SK-N-SH treated with all-trans-retinoic acid at 6 μM for 48 hours (cell line): ENCODE measurements at regions not wholly inside any gene's neighbourhood (a gene's known extent, or its start where the extent isn't known, plus 50 kb on each side); places are given as distances from the start of the nearest gene placed in this dataset.
"Not testable (repeated sequence)": the region's sequence is repeated elsewhere in the genome, so short reads cannot be mapped to it uniquely, and the experiment has no call there.

Source experiments
- ATAC-seq: fragments of 200-7000 bp; cut with Tn5 transposase; 3 replicates; pipeline ENCODE4 v1.9.1; 2020; ENCODE audit warnings: mild to moderate bottlenecking, moderate library complexity
- ARNTL ChIP-seq: fragments of 450-650 bp; formaldehyde crosslinking; IDR thresholded peaks from 2 replicates; pipeline ENCODE4 v1.5.0; 2020; ENCODE audit warnings: low read depth, mild to moderate bottlenecking, moderate library complexity, borderline replicate concordance
- CSDC2 ChIP-seq: fragments of 250-450 bp; sonication (Bioruptor Pico); IDR thresholded peaks from 2 replicates; pipeline ENCODE4 v1.5.0; 2020; ENCODE audit warnings: mild to moderate bottlenecking, moderate library complexity
- GLIS3 ChIP-seq: fragments of 250-450 bp; sonication (Bioruptor Pico); IDR thresholded peaks from 2 replicates; pipeline ENCODE4 v1.5.0; 2020; ENCODE audit warnings: mild to moderate bottlenecking, moderate library complexity
- PPARA ChIP-seq: fragments of 250-450 bp; sonication (Bioruptor Pico); IDR thresholded peaks from 2 replicates; pipeline ENCODE4 v1.5.0; 2020; ENCODE audit warnings: mild to moderate bottlenecking, borderline replicate concordance
- SNAI2 ChIP-seq: fragments of 250-450 bp; sonication (Bioruptor Pico); IDR thresholded peaks from 2 replicates; pipeline ENCODE4 v1.5.0; 2020; ENCODE audit warnings: mild to moderate bottlenecking, moderate library complexity
- TCF4 ChIP-seq: fragments of 250-450 bp; sonication (Bioruptor Pico); IDR thresholded peaks from 2 replicates; pipeline ENCODE4 v1.8.0; 2021; ENCODE audit warnings: mild to moderate bottlenecking, moderate library complexity, borderline replicate concordance
- TOX ChIP-seq: fragments of 250-450 bp; sonication (Bioruptor Pico); IDR thresholded peaks from 2 replicates; pipeline ENCODE4 v1.8.0; 2021; ENCODE audit warnings: mild to moderate bottlenecking, moderate library complexity, borderline replicate concordance
- ZC3H10 ChIP-seq: fragments of 250-450 bp; sonication (Bioruptor Pico); IDR thresholded peaks from 2 replicates; pipeline ENCODE4 v1.5.1; 2021; ENCODE audit warnings: mild to moderate bottlenecking, moderate library complexity
- ZFP3 ChIP-seq: fragments of 250-450 bp; sonication (Bioruptor Pico); IDR thresholded peaks from 2 replicates; pipeline ENCODE4 v1.5.0; 2020; ENCODE audit warnings: mild to moderate bottlenecking, moderate library complexity
- TF ChIP-seq, protein P1 (sequence below): fragments of 250-450 bp; sonication (Bioruptor Pico); IDR thresholded peaks from 2 replicates; pipeline ENCODE4 v1.5.0; 2020; ENCODE audit warnings: mild to moderate bottlenecking, moderate library complexity
- TF ChIP-seq, protein P2 (sequence below): fragments of 250-450 bp; sonication (Bioruptor Pico); IDR thresholded peaks from 2 replicates; pipeline ENCODE4 v1.8.0; 2020; ENCODE audit warnings: mild to moderate bottlenecking, moderate library complexity, borderline replicate concordance
- TF ChIP-seq, protein P3 (sequence below): fragments of 250-450 bp; sonication (Bioruptor Pico); IDR thresholded peaks from 2 replicates; pipeline ENCODE4 v1.8.0; 2021; ENCODE audit warnings: low read depth, mild to moderate bottlenecking, moderate library complexity, borderline replicate concordance
- TF ChIP-seq, protein P4 (sequence below): fragments of 250-450 bp; sonication (Bioruptor Pico); IDR thresholded peaks from 2 replicates; pipeline ENCODE4 v1.5.1; 2021; ENCODE audit warnings: mild to moderate bottlenecking, moderate library complexity

- ATAC-seq = no peak
- TF ChIP-seq, protein P1, sequence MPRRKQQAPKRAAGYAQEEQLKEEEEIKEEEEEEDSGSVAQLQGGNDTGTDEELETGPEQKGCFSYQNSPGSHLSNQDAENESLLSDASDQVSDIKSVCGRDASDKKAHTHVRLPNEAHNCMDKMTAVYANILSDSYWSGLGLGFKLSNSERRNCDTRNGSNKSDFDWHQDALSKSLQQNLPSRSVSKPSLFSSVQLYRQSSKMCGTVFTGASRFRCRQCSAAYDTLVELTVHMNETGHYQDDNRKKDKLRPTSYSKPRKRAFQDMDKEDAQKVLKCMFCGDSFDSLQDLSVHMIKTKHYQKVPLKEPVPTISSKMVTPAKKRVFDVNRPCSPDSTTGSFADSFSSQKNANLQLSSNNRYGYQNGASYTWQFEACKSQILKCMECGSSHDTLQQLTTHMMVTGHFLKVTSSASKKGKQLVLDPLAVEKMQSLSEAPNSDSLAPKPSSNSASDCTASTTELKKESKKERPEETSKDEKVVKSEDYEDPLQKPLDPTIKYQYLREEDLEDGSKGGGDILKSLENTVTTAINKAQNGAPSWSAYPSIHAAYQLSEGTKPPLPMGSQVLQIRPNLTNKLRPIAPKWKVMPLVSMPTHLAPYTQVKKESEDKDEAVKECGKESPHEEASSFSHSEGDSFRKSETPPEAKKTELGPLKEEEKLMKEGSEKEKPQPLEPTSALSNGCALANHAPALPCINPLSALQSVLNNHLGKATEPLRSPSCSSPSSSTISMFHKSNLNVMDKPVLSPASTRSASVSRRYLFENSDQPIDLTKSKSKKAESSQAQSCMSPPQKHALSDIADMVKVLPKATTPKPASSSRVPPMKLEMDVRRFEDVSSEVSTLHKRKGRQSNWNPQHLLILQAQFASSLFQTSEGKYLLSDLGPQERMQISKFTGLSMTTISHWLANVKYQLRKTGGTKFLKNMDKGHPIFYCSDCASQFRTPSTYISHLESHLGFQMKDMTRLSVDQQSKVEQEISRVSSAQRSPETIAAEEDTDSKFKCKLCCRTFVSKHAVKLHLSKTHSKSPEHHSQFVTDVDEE (CRISPR knock-in tag) = no peak
- TF ChIP-seq, protein P2, sequence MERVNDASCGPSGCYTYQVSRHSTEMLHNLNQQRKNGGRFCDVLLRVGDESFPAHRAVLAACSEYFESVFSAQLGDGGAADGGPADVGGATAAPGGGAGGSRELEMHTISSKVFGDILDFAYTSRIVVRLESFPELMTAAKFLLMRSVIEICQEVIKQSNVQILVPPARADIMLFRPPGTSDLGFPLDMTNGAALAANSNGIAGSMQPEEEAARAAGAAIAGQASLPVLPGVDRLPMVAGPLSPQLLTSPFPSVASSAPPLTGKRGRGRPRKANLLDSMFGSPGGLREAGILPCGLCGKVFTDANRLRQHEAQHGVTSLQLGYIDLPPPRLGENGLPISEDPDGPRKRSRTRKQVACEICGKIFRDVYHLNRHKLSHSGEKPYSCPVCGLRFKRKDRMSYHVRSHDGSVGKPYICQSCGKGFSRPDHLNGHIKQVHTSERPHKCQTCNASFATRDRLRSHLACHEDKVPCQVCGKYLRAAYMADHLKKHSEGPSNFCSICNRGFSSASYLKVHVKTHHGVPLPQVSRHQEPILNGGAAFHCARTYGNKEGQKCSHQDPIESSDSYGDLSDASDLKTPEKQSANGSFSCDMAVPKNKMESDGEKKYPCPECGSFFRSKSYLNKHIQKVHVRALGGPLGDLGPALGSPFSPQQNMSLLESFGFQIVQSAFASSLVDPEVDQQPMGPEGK (CRISPR knock-in tag) = no peak
- no peak for TF ChIP-seq ZFP3
- TF ChIP-seq, protein P3, sequence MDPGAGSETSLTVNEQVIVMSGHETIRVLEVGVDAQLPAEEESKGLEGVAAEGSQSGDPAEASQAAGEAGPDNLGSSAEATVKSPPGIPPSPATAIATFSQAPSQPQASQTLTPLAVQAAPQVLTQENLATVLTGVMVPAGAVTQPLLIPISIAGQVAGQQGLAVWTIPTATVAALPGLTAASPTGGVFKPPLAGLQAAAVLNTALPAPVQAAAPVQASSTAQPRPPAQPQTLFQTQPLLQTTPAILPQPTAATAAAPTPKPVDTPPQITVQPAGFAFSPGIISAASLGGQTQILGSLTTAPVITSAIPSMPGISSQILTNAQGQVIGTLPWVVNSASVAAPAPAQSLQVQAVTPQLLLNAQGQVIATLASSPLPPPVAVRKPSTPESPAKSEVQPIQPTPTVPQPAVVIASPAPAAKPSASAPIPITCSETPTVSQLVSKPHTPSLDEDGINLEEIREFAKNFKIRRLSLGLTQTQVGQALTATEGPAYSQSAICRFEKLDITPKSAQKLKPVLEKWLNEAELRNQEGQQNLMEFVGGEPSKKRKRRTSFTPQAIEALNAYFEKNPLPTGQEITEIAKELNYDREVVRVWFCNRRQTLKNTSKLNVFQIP (CRISPR knock-in tag) = no peak
- no peak for TF ChIP-seq ARNTL
- no peak for TF ChIP-seq ZC3H10
- no peak for TF ChIP-seq GLIS3 (CRISPR knock-in tag)
- no peak for TF ChIP-seq PPARA (CRISPR knock-in tag)
- TF ChIP-seq SNAI2 (CRISPR knock-in tag) = no peak
- TF ChIP-seq CSDC2 = no peak
These were observed 134.1 kb upstream of the RXFP2 start for GRCh38 chr13:31605076-31605860.

- ATAC-seq = not testable (repeated sequence)
These were observed 131.8 kb upstream of the RXFP2 start for GRCh38 chr13:31607531-31607930.

DNA sequence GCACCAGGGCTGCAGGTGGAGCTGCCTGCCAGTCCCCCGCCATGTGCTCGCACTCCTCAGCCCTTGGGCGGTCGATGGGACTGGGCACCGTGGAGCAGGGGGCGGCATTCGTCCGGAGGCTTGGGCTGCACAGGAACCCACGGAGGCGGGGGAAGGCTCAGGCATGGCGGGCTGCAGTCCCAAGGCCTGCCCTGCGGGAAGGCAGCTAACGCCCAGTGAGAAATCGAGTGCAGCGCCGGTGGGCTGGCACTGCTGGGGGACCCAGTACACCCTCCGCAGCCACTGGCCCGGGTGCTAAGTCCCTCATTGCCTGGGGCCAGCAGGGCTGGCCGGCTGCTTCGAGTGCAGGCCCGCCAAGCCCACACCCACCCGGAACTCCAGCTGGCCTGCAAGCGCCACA lies 130.5 kb upstream of the RXFP2 start:
- ATAC-seq = not testable (repeated sequence)

DNA sequence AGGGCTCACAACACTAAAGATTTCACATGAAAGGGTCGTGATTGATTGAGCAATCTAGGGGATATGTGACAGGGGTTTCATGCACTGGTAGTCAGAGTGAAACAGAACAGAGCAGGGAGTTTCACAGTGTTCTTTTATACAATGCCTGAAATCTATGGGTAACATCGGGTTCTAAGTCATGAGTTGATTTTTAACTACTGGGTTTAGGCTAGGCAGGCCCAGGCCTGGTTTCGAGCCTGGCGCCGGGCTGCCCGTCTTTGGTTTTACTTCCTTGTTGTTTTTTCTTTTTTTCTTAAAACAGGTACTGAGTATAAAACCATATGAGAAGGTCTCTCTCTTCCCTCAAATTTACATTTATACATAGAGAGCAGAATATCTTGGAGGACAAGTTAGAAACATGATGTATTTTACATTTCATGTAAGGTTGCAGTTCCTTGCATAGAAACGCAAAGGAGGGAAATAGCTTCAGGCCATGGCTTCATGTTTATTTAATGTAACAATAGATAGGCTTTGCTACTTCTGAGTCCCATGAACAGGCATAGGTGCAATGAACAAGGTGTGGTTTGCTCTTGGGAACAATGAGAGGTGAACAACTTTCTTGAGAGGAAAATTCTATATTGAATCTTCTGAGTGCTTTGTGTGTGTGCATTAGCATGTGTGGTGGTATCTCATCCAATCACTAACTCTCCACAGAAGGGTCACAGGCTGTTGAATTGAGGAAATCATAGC lies 128.9 kb upstream of the RXFP2 start:
- ATAC-seq = no peak
- TF ChIP-seq, protein P1 (CRISPR knock-in tag) = no peak
- TF ChIP-seq ARNTL (no peak), ZFP3 (no peak), CSDC2 (no peak), TOX (no peak), TCF4 (CRISPR knock-in tag) (no peak), PPARA (CRISPR knock-in tag) (no peak)
- TF ChIP-seq, protein P4, sequence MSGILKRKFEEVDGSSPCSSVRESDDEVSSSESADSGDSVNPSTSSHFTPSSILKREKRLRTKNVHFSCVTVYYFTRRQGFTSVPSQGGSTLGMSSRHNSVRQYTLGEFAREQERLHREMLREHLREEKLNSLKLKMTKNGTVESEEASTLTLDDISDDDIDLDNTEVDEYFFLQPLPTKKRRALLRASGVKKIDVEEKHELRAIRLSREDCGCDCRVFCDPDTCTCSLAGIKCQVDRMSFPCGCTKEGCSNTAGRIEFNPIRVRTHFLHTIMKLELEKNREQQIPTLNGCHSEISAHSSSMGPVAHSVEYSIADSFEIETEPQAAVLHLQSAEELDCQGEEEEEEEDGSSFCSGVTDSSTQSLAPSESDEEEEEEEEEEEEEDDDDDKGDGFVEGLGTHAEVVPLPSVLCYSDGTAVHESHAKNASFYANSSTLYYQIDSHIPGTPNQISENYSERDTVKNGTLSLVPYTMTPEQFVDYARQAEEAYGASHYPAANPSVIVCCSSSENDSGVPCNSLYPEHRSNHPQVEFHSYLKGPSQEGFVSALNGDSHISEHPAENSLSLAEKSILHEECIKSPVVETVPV = no peak
- TF ChIP-seq, all 23 proteins: peak for 0
